Panc1 (cell line): ENCODE measurements at regions not wholly inside any gene's neighbourhood (a gene's known extent, or its start where the extent isn't known, plus 50 kb on each side); places are given as distances from the start of the nearest gene placed in this dataset.
"Not testable (repeated sequence)": the region's sequence is repeated elsewhere in the genome, so short reads cannot be mapped to it uniquely, and the experiment has no call there.

Experiments used
- ATAC-seq: fragments of 200-7000 bp; cut with Tn5 transposase; 2 replicates; pipeline ENCODE4 v1.9.1; 2020; ENCODE audit warnings: mild to moderate bottlenecking, moderate library complexity
- BruUV-seq: library from RNA; stranded (reverse); fragments of 400-500 nt; replicated peaks from 2 replicates; lab custom pipeline; 2021; lab: Mats Ljungman, UMichigan
- CTCF ChIA-PET: fragments of 300-600 bp; sonication (Branson Sonifier 250); formaldehyde crosslinking; loops from one replicate; lab custom pipeline; 2022; ENCODE audit warnings: antibody characterized with exemption; lab: Charles Lee
- POLR2A ChIA-PET: fragments of 300-600 bp; sonication (Branson Sonifier 250); formaldehyde crosslinking; loops from one replicate; lab custom pipeline; 2022; ENCODE audit warnings: antibody characterized with exemption; lab: Charles Lee
- DNase-seq: peaks from one replicate; pipeline ENCODE4 v3.0.0-alpha.2; 2010; ENCODE audit warnings: low read depth, low spot score
- H3K27ac ChIP-seq: 2 replicates; pipeline ENCODE4 v1.5.1; 2011; ENCODE audit warnings: mild to moderate bottlenecking, low read length, inconsistent platforms
- H3K27me3 ChIP-seq: fragments of 200-500 bp; sonication (Bioruptor generic); 2 replicates; pipeline ENCODE4 v1.6.0; 2014; ENCODE audit warnings: low read length, inconsistent platforms; ENCODE audit not compliant: control insufficient read depth, insufficient read depth
- H3K36me3 ChIP-seq: fragments of 200-500 bp; sonication (Bioruptor generic); 2 replicates; pipeline ENCODE4 v1.5.1; 2014; ENCODE audit warnings: inconsistent platforms, mild to moderate bottlenecking, low read length, moderate library complexity; ENCODE audit not compliant: control insufficient read depth, insufficient read depth
- H3K4me1 ChIP-seq: 2 replicates; pipeline ENCODE4 v1.5.1; 2011; ENCODE audit warnings: inconsistent platforms, mild to moderate bottlenecking, low read length, moderate library complexity; ENCODE audit not compliant: control insufficient read depth, insufficient read depth
- H3K4me3 ChIP-seq, 2 experiments: 2 replicates each; pipeline ENCODE4 v1.5.1; 2011 to 2012; ENCODE audit warnings: low read depth in 2 of 2, low read length in 2 of 2, mild to moderate bottlenecking in 2 of 2, inconsistent platforms in 1 of 2, moderate library complexity in 1 of 2
- H3K9me3 ChIP-seq: fragments of 200-500 bp; sonication (Bioruptor generic); 2 replicates; pipeline ENCODE4 v1.5.1; 2014; ENCODE audit warnings: low read depth, mild to moderate bottlenecking, inconsistent platforms, low read length, moderate library complexity; ENCODE audit not compliant: control insufficient read depth, insufficient read depth
- POLR2AphosphoS5 ChIP-seq: IDR thresholded peaks from 2 replicates; pipeline ENCODE4 v1.6.1; 2012; ENCODE audit warnings: mild to moderate bottlenecking, low read depth, low read length, moderate library complexity
- SIN3A ChIP-seq: IDR thresholded peaks from 2 replicates; pipeline ENCODE4 v1.6.1; 2012; ENCODE audit warnings: low read depth, mild to moderate bottlenecking, low read length, moderate library complexity, borderline replicate concordance; ENCODE audit not compliant: insufficient read depth
- TCF7L2 ChIP-seq: IDR thresholded peaks from 2 replicates; pipeline ENCODE4 v1.6.1; 2011; ENCODE audit warnings: mild to moderate bottlenecking, low read depth, low read length, inconsistent platforms
- in situ Hi-C: cut with HindIII; loops from 2 replicates; pipeline ENCODE4 v1.10.0; 2016; ENCODE audit warnings: low sequenced_read_pairs, low pct_unique_long_range_greater_than_20kb
- intact Hi-C: fragments of 100-400 bp; cut with micrococcal nuclease; formaldehyde crosslinking; loops from one replicate; pipeline ENCODE4 v1.10.0; 2022; ENCODE audit not compliant: unreplicated experiment
- TF ChIP-seq, protein P1 (sequence below): fragments of 450-650 bp; IDR thresholded peaks from 2 replicates; pipeline ENCODE4 v1.5.1; 2017; ENCODE audit warnings: mild to moderate bottlenecking
- TF ChIP-seq, protein P2 (sequence below), 2 experiments: IDR thresholded peaks; 2 replicates each; pipeline ENCODE4 v1.6.1; 2011 to 2012; ENCODE audit warnings: low read depth in 2 of 2, control low read depth in 1 of 2, low read length in 1 of 2, mild to moderate bottlenecking in 1 of 2, moderate library complexity in 1 of 2; ENCODE audit not compliant: insufficient read depth in 1 of 2

DNA sequence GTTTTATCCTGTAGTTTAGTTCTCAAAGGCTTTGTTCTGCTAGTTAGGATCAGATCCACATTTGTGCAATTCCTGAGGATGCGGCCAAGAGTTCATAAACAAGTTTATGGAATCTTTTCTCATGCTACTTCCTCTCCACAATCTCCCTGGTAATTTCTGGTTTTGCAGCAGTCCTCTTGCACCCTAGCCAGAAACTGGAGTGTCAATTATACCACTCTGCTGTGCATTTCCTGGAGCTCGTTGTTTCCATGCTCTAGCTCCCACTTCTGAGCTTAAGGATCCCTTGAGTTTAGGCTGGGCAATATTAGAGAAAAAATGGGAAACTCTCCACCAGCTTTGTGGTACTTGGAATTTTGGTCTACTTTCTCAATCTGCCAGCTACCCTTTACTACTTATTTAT lies 474.7 kb downstream of the DIRAS2 start:
- Histone ChIP-seq H3K27ac (no peak overlapping the region), H3K9me3 (no peaks in the 10 kb centered on the region), H3K27me3 (no peaks in the 10 kb centered on the region), H3K36me3 (no peaks in the 10 kb centered on the region), H3K4me1 (no peaks in the 10 kb centered on the region), H3K4me3 (no peak overlapping the region)
- ATAC-seq (no peak), DNase-seq (no peak)
- CTCF ChIA-PET, result no interaction called here
- BruUV-seq, result no TSS peak
- in situ Hi-C loops (no loop called here), intact Hi-C loops (no loop called here)
- POLR2A ChIA-PET, result no interaction called here
- TF ChIP-seq POLR2AphosphoS5 (no peak), SIN3A (no peak), TCF7L2 (no peak)
- TF ChIP-seq, protein P1, sequence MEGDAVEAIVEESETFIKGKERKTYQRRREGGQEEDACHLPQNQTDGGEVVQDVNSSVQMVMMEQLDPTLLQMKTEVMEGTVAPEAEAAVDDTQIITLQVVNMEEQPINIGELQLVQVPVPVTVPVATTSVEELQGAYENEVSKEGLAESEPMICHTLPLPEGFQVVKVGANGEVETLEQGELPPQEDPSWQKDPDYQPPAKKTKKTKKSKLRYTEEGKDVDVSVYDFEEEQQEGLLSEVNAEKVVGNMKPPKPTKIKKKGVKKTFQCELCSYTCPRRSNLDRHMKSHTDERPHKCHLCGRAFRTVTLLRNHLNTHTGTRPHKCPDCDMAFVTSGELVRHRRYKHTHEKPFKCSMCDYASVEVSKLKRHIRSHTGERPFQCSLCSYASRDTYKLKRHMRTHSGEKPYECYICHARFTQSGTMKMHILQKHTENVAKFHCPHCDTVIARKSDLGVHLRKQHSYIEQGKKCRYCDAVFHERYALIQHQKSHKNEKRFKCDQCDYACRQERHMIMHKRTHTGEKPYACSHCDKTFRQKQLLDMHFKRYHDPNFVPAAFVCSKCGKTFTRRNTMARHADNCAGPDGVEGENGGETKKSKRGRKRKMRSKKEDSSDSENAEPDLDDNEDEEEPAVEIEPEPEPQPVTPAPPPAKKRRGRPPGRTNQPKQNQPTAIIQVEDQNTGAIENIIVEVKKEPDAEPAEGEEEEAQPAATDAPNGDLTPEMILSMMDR, result no peak
- TF ChIP-seq, protein P2, sequence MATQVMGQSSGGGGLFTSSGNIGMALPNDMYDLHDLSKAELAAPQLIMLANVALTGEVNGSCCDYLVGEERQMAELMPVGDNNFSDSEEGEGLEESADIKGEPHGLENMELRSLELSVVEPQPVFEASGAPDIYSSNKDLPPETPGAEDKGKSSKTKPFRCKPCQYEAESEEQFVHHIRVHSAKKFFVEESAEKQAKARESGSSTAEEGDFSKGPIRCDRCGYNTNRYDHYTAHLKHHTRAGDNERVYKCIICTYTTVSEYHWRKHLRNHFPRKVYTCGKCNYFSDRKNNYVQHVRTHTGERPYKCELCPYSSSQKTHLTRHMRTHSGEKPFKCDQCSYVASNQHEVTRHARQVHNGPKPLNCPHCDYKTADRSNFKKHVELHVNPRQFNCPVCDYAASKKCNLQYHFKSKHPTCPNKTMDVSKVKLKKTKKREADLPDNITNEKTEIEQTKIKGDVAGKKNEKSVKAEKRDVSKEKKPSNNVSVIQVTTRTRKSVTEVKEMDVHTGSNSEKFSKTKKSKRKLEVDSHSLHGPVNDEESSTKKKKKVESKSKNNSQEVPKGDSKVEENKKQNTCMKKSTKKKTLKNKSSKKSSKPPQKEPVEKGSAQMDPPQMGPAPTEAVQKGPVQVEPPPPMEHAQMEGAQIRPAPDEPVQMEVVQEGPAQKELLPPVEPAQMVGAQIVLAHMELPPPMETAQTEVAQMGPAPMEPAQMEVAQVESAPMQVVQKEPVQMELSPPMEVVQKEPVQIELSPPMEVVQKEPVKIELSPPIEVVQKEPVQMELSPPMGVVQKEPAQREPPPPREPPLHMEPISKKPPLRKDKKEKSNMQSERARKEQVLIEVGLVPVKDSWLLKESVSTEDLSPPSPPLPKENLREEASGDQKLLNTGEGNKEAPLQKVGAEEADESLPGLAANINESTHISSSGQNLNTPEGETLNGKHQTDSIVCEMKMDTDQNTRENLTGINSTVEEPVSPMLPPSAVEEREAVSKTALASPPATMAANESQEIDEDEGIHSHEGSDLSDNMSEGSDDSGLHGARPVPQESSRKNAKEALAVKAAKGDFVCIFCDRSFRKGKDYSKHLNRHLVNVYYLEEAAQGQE (IDR thresholded peaks at IDR 0.05; ENCODE audit: insufficient read depth in 1 of 2, low read depth in 2 of 2, low read length in 1 of 2), result no peak

DNA sequence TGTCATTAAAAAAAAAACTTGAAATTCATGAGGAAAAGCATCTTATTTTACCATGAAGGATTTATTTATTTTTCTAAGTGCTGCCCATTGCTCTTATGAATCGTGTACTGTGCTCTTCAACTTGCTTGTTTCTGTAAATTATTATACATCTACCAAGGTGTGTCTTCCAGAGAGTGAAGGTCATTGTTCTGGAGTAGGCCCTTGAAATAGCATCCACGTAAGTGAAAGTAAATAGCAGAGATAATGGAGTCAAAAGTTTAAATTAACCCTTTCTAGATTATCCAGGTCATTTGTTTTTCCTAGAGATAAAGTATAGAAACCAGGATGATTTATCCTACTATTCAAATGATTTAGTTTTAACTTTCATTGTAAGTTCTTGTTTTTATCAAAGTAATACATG lies 473.1 kb downstream of the DIRAS2 start:
- in situ Hi-C loops, result no loop called here

GRCh38 chr9:90173935-90174334 lies 468.7 kb downstream of the DIRAS2 start:
- H3K4me1 ChIP-seq, BruUV-seq, intact Hi-C loops, DNase-seq, CTCF ChIA-PET, ATAC-seq, H3K36me3 ChIP-seq, POLR2A ChIA-PET, H3K27ac ChIP-seq, H3K27me3 ChIP-seq, H3K9me3 ChIP-seq, in situ Hi-C loops, H3K4me3 ChIP-seq: not testable (repeated sequence)

More for the DNA sequence above, 473.1 kb downstream of the DIRAS2 start:
- no peaks in the 10 kb centered on the region for H3K27me3 ChIP-seq
- ChIA-PET CTCF (no interaction called here), POLR2A (no interaction called here)
- no TSS peak for BruUV-seq
- no peak for DNase-seq
- H3K9me3 ChIP-seq, result no peaks in the 10 kb centered on the region
- no peak overlapping the region for H3K4me3 ChIP-seq
- no peaks in the 10 kb centered on the region for H3K4me1 ChIP-seq
- no peak overlapping the region for H3K27ac ChIP-seq
- H3K36me3 ChIP-seq, result no peaks in the 10 kb centered on the region
- ATAC-seq, result no peak
- intact Hi-C loops, result no loop called here
- TF ChIP-seq, protein P1, result no peak
- TF ChIP-seq POLR2AphosphoS5 (no peak), TCF7L2 (no peak), SIN3A (no peak)
- TF ChIP-seq, protein P2 (IDR thresholded peaks at IDR 0.05; ENCODE audit: insufficient read depth in 1 of 2, low read depth in 2 of 2, low read length in 1 of 2), result no peak

GRCh38 chr9:90174346-90174745 lies 468.3 kb downstream of the DIRAS2 start:
- CTCF ChIA-PET, result interaction anchor here (0.7 kb wide), 1 partner anchor 170 kb away, joined by 6 read pairs; no protein-coding TSS in a partner anchor
- in situ Hi-C loops, ATAC-seq: not testable (repeated sequence)

More at GRCh38 chr9:90174346-90174745, 468.3 kb downstream of the DIRAS2 start:
- H3K4me1 ChIP-seq, H3K27ac ChIP-seq, DNase-seq, BruUV-seq, H3K9me3 ChIP-seq, H3K36me3 ChIP-seq, intact Hi-C loops, H3K4me3 ChIP-seq, H3K27me3 ChIP-seq: not testable (repeated sequence)
- POLR2A ChIA-PET, result interaction anchor here (0.8 kb wide), 1 partner anchor 614 kb away, joined by 13 read pairs; no protein-coding TSS in a partner anchor
